DMS114 treated with DMSO at 0.1 percent for 48 hours (cell line): ENCODE measurements at regions not wholly inside any gene's neighbourhood (a gene's known extent, or its start where the extent isn't known, plus 50 kb on each side); places are given as distances from the start of the nearest gene placed in this dataset.
"Not testable (repeated sequence)": the region's sequence is repeated elsewhere in the genome, so short reads cannot be mapped to it uniquely, and the experiment has no call there.

Experiments
- DNase-seq: peaks from one replicate; lab custom pipeline; 2025; ENCODE audit not compliant: unreplicated experiment; lab: John Stamatoyannopoulos, UW

DNA sequence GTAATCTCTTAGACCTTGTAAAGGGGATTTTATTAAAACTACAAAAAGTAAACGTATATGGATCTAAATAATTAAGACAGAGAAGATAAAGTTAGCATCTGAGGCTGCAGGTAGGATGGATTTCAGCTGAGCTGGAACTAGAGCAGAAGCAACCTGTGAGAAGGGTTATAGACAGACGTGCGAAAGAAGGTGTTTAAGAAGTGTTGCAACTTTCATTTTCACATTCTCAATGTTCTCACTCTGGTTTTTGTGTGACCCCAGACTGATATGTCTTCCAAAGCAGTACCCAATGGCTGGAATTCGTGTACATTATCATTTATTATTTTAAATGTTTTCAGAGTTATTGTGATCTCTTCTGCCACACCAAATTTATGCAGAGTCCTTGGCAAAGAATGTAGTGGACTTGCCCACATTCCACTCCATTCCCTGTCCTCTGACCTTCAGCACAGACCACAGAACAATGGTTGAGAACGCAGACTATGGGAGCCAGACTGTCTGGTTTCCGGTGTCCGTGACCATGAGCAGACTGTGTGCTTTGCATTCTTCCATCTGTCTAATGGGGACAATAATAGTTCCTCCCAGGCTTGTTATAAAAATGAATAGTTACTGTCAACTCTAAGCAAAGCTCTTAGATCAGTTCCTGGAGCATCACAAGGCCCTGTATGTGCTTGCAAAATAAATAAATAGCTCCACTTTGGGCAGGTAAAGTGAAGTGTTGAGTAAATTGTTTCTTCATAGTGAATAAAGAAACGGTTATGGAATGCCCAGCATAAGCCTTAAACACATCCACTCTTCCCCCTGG lies 140.6 kb upstream of the SAMSN1 start:
- no peak for DNase-seq

DNA sequence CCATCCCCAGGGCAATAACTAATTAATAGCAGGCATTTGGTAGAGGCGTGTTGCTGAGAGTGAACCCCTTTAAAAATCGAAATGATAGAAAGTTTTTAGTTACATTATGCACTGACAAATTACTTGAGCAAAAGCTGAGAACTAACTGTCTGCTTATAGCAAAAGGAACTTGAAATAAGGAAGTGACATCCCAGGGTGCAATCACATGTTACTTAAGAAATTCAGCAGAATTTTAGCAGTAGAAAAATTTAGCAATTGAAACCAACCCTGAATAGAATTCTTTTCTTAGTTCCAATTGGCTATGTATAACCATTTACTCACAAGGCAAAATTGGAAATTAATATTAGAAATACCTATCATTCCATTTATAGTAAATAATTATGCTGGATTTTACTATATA lies 139.5 kb upstream of the SAMSN1 start:
- DNase-seq, result no peak

DNA sequence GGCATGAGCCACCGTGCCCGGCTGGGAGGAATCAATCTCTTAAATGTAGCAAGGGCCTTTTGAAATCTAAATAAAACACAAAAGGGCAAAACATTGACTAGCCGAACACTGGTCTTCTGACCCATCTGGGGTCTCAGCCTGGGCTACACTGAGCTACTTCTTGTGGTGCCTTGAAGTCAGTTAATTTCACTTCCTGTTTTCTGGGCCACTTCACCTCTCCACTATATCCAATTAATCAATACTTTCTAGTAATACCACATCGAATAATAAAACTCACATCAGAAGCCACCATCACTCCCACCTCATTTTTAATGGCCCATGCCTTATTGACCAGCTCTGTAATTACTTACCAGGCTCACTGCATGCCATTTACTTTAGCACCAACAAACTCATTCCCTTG lies 138.0 kb upstream of the SAMSN1 start:
- no peak for DNase-seq

DNA sequence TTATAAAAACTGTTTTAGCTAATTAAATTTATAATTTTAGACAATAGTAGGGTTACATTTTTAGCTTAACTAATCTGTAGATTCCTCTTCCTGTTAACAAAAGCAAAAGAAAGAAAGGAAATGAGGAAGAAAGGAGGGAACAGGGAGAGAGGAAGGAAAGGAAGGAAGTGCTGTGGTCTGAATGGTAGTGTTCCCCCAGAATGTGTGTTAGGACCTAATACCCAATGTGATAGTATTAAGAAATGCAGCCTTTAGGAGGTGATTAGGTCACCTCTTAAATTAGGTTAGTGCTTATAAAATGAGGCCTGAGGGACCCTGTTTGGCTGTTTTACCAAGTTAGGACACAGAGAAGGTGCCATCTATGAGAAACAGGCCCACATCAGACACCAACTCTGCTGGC lies 136.9 kb upstream of the SAMSN1 start:
- DNase-seq, result no peak

- DNase-seq, result no peak
Measured at GRCh38 chr21:14678973-14679574, 133.0 kb upstream of the SAMSN1 start.

GRCh38 chr21:14677639-14678179 lies 131.6 kb upstream of the SAMSN1 start:
- DNase-seq, result no peak

- DNase-seq, result no peak
Measured at GRCh38 chr21:14677013-14677412, 130.9 kb upstream of the SAMSN1 start.

DNA sequence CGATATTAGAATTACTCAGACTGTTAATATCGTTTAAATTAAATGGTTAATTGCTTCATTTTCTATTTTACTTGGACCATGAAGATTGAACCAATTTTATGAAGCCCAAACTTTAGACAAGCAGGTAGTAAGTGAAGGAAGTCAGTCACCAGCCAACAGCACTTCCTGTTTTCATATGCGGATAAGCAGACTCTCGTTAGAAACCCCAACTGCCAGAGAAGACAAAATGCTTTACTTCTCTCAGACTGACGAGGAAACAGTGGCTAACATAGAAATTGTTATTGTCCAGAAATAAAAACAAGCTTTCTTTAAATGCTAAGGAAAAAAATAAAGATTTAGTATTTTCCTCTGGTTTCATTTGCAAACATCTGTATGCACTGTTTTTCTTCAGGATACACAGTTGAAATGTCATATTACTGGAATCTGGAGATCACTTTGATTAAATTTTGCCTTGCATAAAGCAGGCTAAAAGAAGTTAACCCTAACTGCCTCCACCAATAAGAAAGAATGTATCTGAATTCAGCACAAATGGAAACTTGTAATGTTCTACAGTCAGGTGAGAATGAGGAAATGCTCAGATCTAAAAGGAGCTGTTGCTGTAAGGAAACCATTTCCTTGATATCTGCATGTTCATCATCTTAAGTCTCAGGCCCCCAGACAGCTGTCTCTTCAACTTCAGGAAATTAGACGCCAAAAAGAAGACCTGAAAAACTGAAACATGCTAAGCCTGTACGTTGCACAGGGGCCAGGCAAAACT lies 129.8 kb upstream of the SAMSN1 start:
- DNase-seq, result no peak

GRCh38 chr21:14673649-14674048 lies 127.5 kb upstream of the SAMSN1 start:
- DNase-seq, result no peak

GRCh38 chr21:14672466-14672865 lies 126.4 kb upstream of the SAMSN1 start:
- no peak for DNase-seq

DNA sequence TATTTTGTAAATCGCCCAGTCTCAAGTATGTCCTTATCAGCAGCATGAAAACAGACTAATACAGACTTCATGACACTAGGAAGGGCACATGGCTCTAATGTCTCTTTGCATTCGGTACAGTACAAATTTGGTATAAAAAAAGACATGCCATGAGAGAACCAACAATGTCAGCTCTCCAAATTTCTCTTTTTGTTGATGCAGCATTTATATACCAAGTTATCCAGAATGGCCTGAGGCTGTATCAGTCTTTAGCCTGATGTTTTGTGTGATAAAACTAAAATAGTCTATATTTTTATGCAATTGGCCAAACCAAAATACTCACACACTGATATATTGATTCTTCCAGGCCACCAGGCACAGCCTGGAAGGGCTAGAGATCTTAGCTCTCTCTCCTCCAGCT lies 124.3 kb upstream of the SAMSN1 start:
- no peak for DNase-seq

GRCh38 chr21:14669092-14669491 lies 123.0 kb upstream of the SAMSN1 start:
- DNase-seq, result not testable (repeated sequence)

DNA sequence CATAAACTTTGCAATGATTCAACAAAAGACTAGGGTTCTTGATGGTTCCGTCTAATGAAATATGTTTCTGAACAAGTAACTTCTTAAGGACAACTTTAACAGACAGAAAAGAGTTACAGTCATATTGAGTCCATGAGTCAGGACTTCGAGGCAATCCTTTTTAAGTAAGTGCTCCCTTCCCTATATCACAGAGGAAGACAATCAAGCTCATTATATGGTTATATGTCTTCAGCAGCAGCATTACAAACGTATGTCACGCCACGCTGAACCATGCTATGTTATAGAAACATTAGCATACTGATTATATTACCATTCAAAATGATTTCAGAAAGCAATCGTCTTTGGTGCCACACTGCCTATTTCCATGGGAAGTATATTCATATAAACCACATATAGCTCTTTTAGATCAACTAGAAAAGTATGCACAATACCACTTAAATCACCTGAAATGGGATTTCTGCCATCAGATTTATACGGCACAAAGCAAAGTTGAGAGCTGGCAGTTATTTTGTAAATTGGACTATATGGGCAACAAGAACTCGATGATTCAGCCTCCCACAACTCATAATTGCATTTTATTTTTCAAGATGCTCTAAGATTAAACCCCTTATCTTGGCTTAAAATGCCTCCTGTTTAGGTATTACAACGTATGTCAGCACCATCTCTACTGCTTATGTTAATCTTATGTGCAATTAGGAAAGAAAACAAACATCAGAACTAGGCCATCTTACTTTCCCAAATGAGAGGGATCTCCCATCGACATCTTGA lies 111.3 kb upstream of the SAMSN1 start:
- no peak for DNase-seq

GRCh38 chr21:14646893-14647292 lies 100.8 kb upstream of the SAMSN1 start:
- no peak for DNase-seq

DNA sequence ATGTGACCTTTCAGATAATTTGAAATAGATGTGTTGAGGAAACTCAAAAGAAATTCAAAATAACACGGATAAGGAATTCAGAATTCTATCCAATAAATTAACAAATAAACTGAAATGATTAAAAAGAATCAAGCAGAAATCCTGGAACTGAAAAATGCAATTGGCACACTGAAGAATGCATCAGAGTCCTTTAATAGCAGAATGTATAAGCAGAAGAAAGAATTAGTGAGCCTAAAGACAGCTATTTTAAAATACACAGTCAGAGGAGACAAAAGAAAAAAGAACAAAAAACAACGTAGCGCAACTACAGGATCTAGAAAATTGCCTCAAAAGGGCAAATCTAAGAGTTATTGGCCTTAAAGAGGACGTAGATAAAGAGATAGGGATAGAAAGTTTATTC lies 99.6 kb upstream of the SAMSN1 start:
- no peak for DNase-seq

DNA sequence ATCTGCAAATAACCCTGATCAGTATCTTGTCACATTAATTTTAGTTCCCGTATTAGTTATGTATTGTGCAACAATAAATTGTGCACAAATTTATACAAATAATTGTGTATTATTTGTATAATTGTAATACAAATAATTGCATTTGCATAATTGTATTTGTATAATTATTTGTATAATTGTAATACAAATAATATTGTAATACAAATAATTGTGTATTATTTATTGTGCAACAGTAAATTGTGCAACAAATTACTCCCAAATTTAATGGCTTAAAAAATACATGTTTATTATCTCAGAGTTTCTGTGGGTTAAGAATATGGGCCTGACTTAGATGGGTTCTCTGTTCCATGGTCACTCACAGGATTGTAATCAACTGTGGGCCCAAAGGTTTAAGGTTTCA lies 86.2 kb upstream of the SAMSN1 start:
- DNase-seq, result no peak

GRCh38 chr21:14630556-14631069 lies 84.5 kb upstream of the SAMSN1 start:
- DNase-seq, result no peak

GRCh38 chr21:14629461-14629860 lies 83.3 kb upstream of the SAMSN1 start:
- DNase-seq, result no peak

DNA sequence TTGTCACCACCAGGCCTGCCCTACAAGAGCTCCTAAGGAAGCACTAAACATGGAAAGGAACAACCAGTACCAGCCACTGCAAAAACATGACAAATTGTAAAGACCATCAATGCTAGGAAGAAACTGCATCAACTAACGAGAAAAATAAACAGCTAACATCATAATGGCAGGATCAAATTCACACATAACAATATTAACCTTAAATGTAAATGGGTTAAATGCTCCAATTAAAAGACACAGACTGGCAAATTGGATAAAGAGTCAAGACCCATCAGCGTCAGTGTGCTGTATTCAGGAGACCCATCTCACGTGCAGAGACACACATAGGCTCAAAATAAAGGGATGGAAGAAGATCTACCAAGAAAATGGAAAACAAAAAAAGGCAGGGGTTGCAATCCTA lies 77.0 kb upstream of the SAMSN1 start:
- DNase-seq, result not testable (repeated sequence)

DNA sequence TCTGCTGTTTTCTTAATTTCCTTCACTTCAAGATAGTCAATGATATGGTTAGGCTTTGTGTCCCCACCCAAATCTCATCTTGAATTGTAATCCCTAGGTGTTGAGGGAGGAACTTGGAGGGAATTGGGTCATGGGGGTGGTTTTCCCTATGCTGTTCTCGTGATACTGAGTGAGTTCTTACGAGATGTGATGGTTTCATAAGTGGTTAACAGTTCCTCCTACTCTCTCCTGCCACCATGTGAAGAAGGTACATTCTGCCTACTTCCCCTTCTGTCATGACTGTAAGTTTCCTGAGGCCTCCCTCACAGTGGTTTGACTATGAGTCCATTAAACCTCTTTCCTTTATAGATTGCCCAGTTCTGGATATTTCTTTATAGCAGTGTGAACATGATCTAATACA lies 74.0 kb upstream of the SAMSN1 start:
- DNase-seq, result no peak

- no peak for DNase-seq
Measured at GRCh38 chr21:14617871-14618270, 71.8 kb upstream of the SAMSN1 start.
